T47D (cell line): ENCODE measurements at regions not wholly inside any gene's neighbourhood (a gene's known extent, or its start where the extent isn't known, plus 50 kb on each side); places are given as distances from the start of the nearest gene placed in this dataset.

Experiments
- DNase-seq, 2 experiments: peaks; one replicate each; pipeline versions ENCODE4 v3.0.0 to v3.0.0-alpha.2; 2011 to 2012; ENCODE audit warnings: low read depth in 1 of 2, low spot score in 1 of 2
- JUND ChIP-seq: IDR thresholded peaks from 2 replicates; pipeline ENCODE4 v1.6.1; 2012; ENCODE audit warnings: low read depth
- in situ Hi-C: cut with HindIII; loops from 2 replicates; pipeline ENCODE4 v1.10.0; 2016; ENCODE audit warnings: low sequenced_read_pairs, low pct_unique_long_range_greater_than_20kb

DNA sequence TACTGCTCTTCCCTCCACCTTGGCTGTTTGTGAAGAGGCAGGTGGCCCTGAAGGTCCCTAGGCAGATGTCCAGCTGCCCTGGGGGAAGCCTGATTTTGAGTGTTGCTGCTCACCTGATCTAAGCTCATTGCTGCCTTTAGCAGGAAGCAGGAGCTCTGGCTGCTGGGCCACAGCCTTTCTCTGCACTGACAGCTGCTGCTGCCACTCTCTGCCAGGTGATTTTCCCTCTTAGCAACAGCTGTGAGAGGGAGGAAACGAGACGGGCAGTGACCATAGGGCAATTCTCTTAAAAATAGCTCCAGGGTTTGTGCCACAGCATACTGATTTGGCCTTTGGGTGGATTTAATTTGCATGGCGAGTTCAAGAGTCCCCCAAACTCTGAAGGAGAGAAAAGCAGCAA lies 415.8 kb upstream of the SEMA6D start:
- TF ChIP-seq JUND = no peak
- no peak for DNase-seq
- in situ Hi-C loops = no loop called here

DNA sequence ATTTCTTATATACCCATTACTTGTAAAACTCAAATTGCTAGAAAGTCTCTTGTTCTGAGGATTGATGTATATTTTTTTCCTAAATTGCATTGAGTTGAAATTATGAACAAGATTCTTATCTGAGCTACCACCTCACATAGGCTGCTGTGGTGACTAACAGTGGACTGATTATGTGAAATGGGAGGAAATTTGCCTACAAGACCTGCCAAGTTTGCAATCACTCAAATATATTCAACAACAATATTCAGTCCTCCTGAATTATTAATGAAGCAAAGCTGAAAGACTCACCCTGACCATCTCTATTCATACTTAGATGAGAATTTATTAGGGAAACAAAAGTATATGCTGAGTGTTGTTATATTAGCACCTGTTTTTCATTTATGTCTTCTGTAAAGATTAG lies 412.6 kb upstream of the SEMA6D start:
- no peak for DNase-seq
- in situ Hi-C loops = no loop called here
- no peak for TF ChIP-seq JUND

GRCh38 chr15:47312161-47312560 lies 405.1 kb upstream of the SEMA6D start:
- no peak for DNase-seq
- no peak for TF ChIP-seq JUND
- in situ Hi-C loops = no loop called here

GRCh38 chr15:47326410-47327333 lies 390.6 kb upstream of the SEMA6D start:
- DNase-seq = no peak
- TF ChIP-seq JUND = no peak
- in situ Hi-C loops = no loop called here

GRCh38 chr15:47331829-47332393 lies 385.4 kb upstream of the SEMA6D start:
- no peak for TF ChIP-seq JUND
- in situ Hi-C loops = no loop called here
- DNase-seq = peak; percentile 11 to 57

DNA sequence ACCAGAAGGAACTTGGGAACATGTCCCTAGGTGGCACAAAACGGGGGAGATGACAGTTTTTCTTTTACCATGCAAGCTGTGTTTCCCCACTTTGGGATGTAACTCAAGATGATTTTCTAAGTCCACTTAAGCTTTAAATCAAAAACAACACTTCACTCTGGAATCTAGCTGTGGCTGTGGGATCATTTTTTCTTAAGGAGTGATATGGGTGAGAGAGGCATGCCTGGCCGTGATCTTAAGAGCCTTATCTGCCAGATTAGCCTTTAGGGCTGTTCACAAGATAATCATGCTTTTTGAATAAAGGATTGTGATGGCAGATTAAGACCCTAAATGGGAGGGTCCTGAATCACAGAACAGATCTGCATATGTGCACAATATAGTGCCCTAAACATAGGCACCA lies 384.8 kb upstream of the SEMA6D start:
- no peak for TF ChIP-seq JUND
- DNase-seq = no peak
- in situ Hi-C loops = no loop called here

DNA sequence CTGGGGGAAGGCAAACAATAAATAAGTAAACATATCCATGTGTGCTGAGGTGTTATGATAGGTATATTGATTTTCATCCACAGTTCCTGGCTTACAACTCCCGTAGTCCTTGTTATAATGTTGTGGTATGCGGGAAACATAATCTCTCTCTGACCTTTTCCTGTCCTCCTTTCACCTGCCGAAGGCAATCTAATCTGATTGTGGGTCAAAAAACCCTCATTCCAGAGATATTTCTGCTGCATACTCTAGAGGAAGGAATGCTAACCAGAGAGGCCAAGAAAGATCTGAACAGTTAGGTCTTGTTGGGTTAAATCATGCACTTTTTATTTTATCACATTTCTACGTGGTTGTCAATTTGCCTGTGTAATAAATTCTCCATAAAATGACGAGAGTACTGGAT lies 383.6 kb upstream of the SEMA6D start:
- TF ChIP-seq JUND = no peak
- in situ Hi-C loops = no loop called here
- DNase-seq = no peak

DNA sequence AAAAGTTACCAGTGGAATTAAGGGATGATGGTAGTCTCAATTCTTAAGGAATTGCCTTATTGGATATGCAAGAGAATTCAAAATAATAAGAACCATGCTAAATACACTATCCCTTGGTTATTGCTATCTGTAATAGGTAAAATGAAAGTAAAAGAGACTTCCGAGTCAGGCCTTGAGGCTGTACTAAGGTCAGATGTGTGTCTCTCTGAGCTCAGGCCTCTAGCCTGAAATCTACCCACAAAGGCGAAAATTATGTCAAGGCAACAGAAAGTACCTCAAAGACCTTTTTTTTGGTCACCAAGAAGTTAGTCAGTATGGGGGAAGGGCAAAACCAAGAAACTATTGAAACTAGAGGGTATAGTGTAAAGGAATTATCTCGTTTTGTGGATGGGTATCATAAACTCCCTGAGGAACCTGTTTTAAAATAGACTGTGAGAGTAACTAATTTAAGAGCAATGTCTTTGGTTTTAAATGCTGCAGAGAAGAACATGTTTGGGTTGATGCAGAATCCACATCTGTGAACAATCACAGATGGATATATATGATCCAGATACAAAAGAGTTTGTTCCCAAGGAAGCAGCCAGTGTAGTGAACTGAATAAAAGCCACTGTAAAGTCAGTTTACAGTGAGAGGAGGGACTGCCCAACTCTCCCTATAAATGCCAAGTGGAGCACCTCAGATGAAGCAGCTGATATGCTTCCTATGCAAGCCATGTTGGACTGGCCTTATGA lies 382.3 kb upstream of the SEMA6D start:
- in situ Hi-C loops = no loop called here
- DNase-seq = no peak
- TF ChIP-seq JUND = no peak

GRCh38 chr15:47337106-47337505 lies 380.2 kb upstream of the SEMA6D start:
- in situ Hi-C loops = no loop called here
- DNase-seq = no peak
- no peak for TF ChIP-seq JUND

- DNase-seq = no peak
- TF ChIP-seq JUND = no peak
- in situ Hi-C loops = no loop called here
These were observed 379.5 kb upstream of the SEMA6D start for GRCh38 chr15:47337836-47338235.

- in situ Hi-C loops = no loop called here
- TF ChIP-seq JUND = no peak
- DNase-seq = no peak
These were observed 378.5 kb upstream of the SEMA6D start for GRCh38 chr15:47338771-47339170.

DNA sequence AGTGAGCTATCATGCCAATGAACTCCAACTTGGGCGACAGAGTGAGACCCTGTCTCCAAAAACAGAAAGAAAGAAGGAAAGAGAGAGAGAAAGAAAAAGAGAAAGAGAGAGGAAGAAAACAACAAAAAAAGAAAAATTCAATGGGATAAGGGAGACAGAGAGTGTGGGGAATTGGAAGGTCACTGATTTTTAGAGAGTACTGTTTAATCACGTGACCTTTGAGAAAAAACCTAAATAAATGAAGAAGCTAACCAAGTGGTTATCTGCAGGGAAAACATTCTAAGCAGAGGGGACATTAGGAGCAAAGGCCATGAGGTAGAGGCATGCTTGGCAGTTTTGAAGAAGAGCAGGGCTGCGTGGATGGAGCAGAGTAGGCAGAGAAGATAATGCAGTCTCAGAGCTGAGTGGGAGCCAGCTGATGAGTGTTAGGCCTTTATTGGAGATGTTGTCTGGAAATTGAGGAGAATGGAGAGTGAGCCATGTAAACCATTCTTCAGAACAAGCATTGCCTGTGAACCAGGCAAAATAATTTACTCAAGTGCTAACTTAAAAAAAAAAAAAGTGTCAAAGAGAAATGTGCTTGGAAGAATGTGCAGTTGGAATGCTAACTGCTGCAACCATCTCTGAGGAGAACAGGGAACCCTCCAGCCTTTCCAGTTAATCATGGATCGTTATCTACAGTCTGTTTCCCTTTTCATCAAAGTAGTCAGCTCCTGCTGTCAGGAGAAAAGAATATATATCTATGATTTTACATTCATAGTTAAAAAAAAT lies 377.3 kb upstream of the SEMA6D start:
- in situ Hi-C loops = no loop called here
- no peak for TF ChIP-seq JUND
- no peak for DNase-seq

DNA sequence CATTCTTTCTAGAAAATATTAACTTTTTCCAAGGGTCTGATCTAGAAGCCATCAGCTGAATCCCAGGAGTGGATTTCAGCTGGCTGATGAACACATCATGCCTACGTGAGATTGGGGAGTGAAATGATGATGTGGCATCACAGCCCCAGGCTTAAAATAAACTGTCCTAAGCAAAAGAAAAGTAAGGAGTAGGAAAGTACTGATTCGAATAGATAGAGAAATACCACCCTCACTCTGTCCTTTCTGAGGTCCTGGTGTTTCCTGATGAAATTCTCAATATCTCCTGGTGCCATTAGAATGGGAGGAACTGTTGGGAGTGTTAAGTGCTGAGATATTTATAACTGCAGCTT lies 376.8 kb upstream of the SEMA6D start:
- no peak for DNase-seq
- no peak for TF ChIP-seq JUND
- in situ Hi-C loops = no loop called here
